Stomach (tissue), 8 donors: ENCODE measurements at regions not wholly inside any gene's neighbourhood (a gene's known extent, or its start where the extent isn't known, plus 50 kb on each side); places are given as distances from the start of the nearest gene placed in this dataset.

Experiments
- DNase-seq, 2 donors: peaks; one replicate each; pipeline versions ENCODE4 v3.0.0 to v3.0.0-alpha.2; 2013 to 2019
- H3K27ac ChIP-seq, 5 donors: fragments of 200-600 bp in 4 of 5; sonication (generic) in 4 of 5; one replicate each; pipeline ENCODE4 v1.5.1; 2013 to 2019; ENCODE audit warnings: mild to moderate bottlenecking in 1 of 5, moderate library complexity in 1 of 5
- H3K27me3 ChIP-seq, 3 donors: fragments of 200-600 bp; sonication (generic); one replicate each; pipeline ENCODE4 v1.5.1; 2017 to 2019; ENCODE audit warnings: mixed run types in 1 of 3
- H3K36me3 ChIP-seq, 4 donors: fragments of 200-600 bp; sonication (generic); 1 replicate in 3 of 4; 2 replicates in 1 of 4; pipeline ENCODE4 v1.5.1; 2016 to 2019
- H3K4me1 ChIP-seq, 4 donors: fragments of 200-600 bp; sonication (generic); one replicate each; pipeline ENCODE4 v1.5.1; 2016 to 2019
- H3K4me3 ChIP-seq, 4 donors: fragments of 200-600 bp; sonication (generic) in 3 of 4; one replicate each; pipeline ENCODE4 v1.5.1; 2016 to 2019; ENCODE audit warnings: mild to moderate bottlenecking in 1 of 4
- H3K9me3 ChIP-seq, 4 donors: fragments of 200-600 bp; sonication (generic); one replicate each; pipeline ENCODE4 v1.5.1; 2016 to 2019
- EP300 ChIP-seq: sonication (generic); formaldehyde crosslinking; IDR thresholded peaks from one replicate; pipeline ENCODE4 v1.6.1; 2017; ENCODE audit warnings: antibody characterized with exemption
- POLR2A ChIP-seq, 4 donors: fragments of 450-650 bp; IDR thresholded peaks; one replicate each; pipeline ENCODE4 v1.6.1; 2016; ENCODE audit warnings: antibody characterized with exemption in 4 of 4, control low read depth in 2 of 4, mild to moderate bottlenecking in 1 of 4, moderate library complexity in 1 of 4
- POLR2AphosphoS5 ChIP-seq, 3 donors: sonication (generic); formaldehyde crosslinking; IDR thresholded peaks; one replicate each; pipeline ENCODE4 v1.6.1; 2016; ENCODE audit warnings: antibody characterized with exemption in 3 of 3
- WGBS, 5 donors: extraction: QIAGEN DNeasy Blood & Tissue Kit in 3 of 5; methylation state at CpG; one replicate each; pipeline versions ENCODE4 v1.1.5 to v1.1.7; 2013 to 2018; 5-methylcytosine and 5-hydroxymethylcytosine counted together
- intact Hi-C: fragments of 100-400 bp; cut with DNase I; formaldehyde crosslinking; loops from one replicate; pipeline ENCODE4 v1.15.1; 2023; ENCODE audit warnings: low total_unique reads
- TF ChIP-seq, protein P1 (sequence below), 7 experiments: fragments of 450-650 bp in 4 of 7; fragments of 200-600 bp in 3 of 7; sonication (generic) in 3 of 7; IDR thresholded peaks; one replicate each; pipeline ENCODE4 v1.5.1; 2016 to 2019; ENCODE audit warnings: antibody characterized with exemption in 7 of 7, control low read depth in 2 of 7, mild to moderate bottlenecking in 1 of 7
- donor health status: healthy with polysubstance abuse.
- donor health status: Bipolar disorder and iron deficiency.
- donor health status: healthy.

GRCh38 chr2:161049559-161049958, 110.7 kb upstream of the TANK start:
- Histone ChIP-seq H3K36me3 (no peaks in the 10 kb centered on the region), H3K27me3 (peaks cover 0 to 10% (median 0%) of the 10 kb centered on the region in 3 donors), H3K27ac (no peak overlapping the region), H3K9me3 (no peaks in the 10 kb centered on the region), H3K4me1 (peaks cover 0 to 9% (median 4%) of the 10 kb centered on the region in 4 donors), H3K4me3 (no peak overlapping the region)
- DNase-seq = no peak
- WGBS, 5 donors = 73 to 95% (median 84%) methylated on average over 1 of the region's 1 CpG
- intact Hi-C loops = no loop called here
- TF ChIP-seq POLR2AphosphoS5 (IDR thresholded peaks at IDR 0.05) = no peak
- no peak for TF ChIP-seq EP300
- TF ChIP-seq POLR2A (IDR thresholded peaks at IDR 0.05) = no peak

DNA sequence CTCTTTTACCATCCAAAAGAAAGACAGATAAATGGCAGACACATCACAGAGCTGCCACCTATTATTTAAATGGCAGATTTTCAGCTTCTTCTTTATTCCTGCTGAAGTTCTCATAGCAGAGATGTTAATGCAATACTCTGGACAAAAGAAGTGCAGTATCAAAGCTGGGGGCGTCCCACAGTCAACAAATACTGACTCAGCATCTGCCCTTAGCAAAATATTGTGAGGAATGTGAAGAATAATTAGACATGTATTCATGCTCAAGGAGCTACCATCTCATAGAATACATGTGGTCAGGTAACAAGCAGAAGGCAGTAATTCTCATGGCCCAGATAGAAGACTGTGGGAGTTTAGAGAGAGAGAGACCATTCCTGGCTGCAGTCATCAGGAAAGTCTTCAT, 108.0 kb upstream of the TANK start:
- no peaks in the 10 kb centered on the region for H3K4me1 ChIP-seq
- peaks cover 0 to 10% (median 0%) of the 10 kb centered on the region in 3 donors for H3K27me3 ChIP-seq
- H3K36me3 ChIP-seq = no peaks in the 10 kb centered on the region
- 54 to 87% (median 66%) methylated on average over 1 of the region's 1 CpG for WGBS, 5 donors
- peaks cover 0 to 5% (median 0%) of the 10 kb centered on the region in 4 donors for H3K9me3 ChIP-seq
- TF ChIP-seq POLR2AphosphoS5 (IDR thresholded peaks at IDR 0.05) = no peak
- TF ChIP-seq EP300 = no peak
- TF ChIP-seq POLR2A (IDR thresholded peaks at IDR 0.05) = no peak
- TF ChIP-seq, protein P1, sequence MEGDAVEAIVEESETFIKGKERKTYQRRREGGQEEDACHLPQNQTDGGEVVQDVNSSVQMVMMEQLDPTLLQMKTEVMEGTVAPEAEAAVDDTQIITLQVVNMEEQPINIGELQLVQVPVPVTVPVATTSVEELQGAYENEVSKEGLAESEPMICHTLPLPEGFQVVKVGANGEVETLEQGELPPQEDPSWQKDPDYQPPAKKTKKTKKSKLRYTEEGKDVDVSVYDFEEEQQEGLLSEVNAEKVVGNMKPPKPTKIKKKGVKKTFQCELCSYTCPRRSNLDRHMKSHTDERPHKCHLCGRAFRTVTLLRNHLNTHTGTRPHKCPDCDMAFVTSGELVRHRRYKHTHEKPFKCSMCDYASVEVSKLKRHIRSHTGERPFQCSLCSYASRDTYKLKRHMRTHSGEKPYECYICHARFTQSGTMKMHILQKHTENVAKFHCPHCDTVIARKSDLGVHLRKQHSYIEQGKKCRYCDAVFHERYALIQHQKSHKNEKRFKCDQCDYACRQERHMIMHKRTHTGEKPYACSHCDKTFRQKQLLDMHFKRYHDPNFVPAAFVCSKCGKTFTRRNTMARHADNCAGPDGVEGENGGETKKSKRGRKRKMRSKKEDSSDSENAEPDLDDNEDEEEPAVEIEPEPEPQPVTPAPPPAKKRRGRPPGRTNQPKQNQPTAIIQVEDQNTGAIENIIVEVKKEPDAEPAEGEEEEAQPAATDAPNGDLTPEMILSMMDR (IDR thresholded peaks at IDR 0.05) = no peak
- intact Hi-C loops = no loop called here
- no peak for DNase-seq
- H3K4me3 ChIP-seq = no peak overlapping the region
- no peak overlapping the region for H3K27ac ChIP-seq

GRCh38 chr2:161055289-161055688, 104.9 kb upstream of the TANK start:
- Histone ChIP-seq H3K9me3 (peaks cover 0 to 5% (median 0%) of the 10 kb centered on the region in 4 donors), H3K4me1 (no peaks in the 10 kb centered on the region), H3K4me3 (no peak overlapping the region), H3K36me3 (no peaks in the 10 kb centered on the region), H3K27me3 (peaks cover 0 to 2% (median 0%) of the 10 kb centered on the region in 3 donors), H3K27ac (no peak overlapping the region)
- DNase-seq = no peak
- TF ChIP-seq POLR2A (IDR thresholded peaks at IDR 0.05) (no peak), EP300 (no peak), POLR2AphosphoS5 (IDR thresholded peaks at IDR 0.05) (no peak)
- TF ChIP-seq, protein P1 (IDR thresholded peaks at IDR 0.05) = no peak
- intact Hi-C loops = no loop called here

DNA sequence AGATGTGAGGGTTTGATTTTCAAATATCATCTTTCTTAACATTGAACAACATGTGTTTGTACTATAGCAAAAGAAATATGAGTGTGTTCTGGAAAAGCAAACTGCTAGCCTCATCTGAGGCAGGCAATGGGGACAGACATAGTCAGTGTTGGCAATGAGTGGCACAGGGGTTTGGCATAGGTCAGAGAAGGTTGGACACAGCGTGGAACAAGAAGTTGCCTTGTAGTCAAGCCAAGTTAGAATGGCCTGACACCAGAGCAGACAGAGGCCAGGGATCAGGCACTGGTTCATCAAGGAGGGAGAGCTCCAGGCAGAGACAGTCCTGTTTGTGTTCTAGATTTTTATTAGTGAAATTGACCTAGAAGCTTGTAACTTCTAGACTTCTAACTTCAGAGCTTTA, 100.8 kb upstream of the TANK start:
- TF ChIP-seq POLR2AphosphoS5 (IDR thresholded peaks at IDR 0.05) (no peak), POLR2A (IDR thresholded peaks at IDR 0.05) (no peak), EP300 (no peak)
- TF ChIP-seq, protein P1 (IDR thresholded peaks at IDR 0.05) = no peak
- 86 to 89% (median 88%) methylated on average over 1 of the region's 1 CpG for WGBS, 5 donors
- H3K9me3 ChIP-seq = peaks cover 0 to 5% (median 0%) of the 10 kb centered on the region in 4 donors
- H3K27me3 ChIP-seq = no peaks in the 10 kb centered on the region
- no peak overlapping the region for H3K27ac ChIP-seq
- peaks cover 0 to 16% (median 6%) of the 10 kb centered on the region in 4 donors for H3K4me1 ChIP-seq
- DNase-seq = no peak
- no peaks in the 10 kb centered on the region for H3K36me3 ChIP-seq
- intact Hi-C loops = no loop called here
- H3K4me3 ChIP-seq = no peak overlapping the region

DNA sequence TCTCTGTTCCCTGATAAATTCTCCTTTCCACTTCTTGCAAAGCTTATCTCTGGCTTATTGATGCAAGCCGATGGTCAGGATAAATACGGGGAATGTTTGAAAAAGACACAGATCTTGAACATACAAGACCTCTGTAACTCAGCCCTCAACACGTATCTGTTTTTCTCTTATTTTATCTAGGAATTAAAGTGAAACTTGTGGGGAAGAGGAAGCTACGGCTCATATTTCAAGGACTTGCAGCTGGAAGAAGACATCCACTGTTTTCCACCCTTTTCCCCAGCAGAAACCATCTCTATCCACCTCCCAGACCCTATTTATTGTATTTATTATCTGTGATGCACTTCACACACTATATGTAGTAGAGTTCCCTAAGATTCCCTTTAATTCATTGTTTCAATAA, 98.4 kb upstream of the TANK start:
- intact Hi-C loops = no loop called here
- H3K4me3 ChIP-seq = no peak overlapping the region
- no peaks in the 10 kb centered on the region for H3K36me3 ChIP-seq
- H3K27me3 ChIP-seq = no peaks in the 10 kb centered on the region
- DNase-seq = no peak
- WGBS, 5 donors = 31 to 58% (median 44%) methylated on average over 4 of the region's 4 CpGs
- TF ChIP-seq, protein P1 (IDR thresholded peaks at IDR 0.05) = no peak
- TF ChIP-seq POLR2AphosphoS5 (IDR thresholded peaks at IDR 0.05) (no peak), POLR2A (IDR thresholded peaks at IDR 0.05) (no peak), EP300 (no peak)
- H3K27ac ChIP-seq = no peak overlapping the region
- no peaks in the 10 kb centered on the region for H3K9me3 ChIP-seq
- H3K4me1 ChIP-seq = peaks cover 0 to 16% (median 6%) of the 10 kb centered on the region in 4 donors
